Right renal pelvis (tissue), 4 donors: ENCODE measurements at regions not wholly inside any gene's neighbourhood (a gene's known extent, or its start where the extent isn't known, plus 50 kb on each side); places are given as distances from the start of the nearest gene placed in this dataset.

Experiments used
- DNase-seq, 4 donors: peaks; one replicate each; pipeline ENCODE4 v3.0.0-alpha.2; 2013; ENCODE audit warnings: low read depth in 4 of 4, low spot score in 3 of 4, missing footprints in 1 of 4

DNA sequence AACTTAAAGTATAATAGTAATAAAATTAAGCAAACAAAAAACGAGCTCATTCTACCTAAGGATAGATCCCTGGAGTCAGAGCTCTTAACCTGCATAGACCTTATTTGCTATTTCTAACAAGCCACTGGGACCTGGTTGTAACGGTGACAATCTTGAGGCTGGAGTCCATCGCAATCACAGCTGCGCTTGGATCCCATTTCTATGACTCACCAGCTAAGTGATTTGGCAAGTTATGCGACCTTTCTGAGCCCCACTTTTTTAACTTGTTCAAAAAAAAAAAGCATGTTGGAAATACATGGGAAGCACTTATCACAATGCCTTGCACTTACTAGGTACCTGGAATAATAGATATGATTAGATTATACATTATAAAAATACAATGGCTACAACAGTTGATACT lies 389.5 kb upstream of the CDH4 start:
- no peak for DNase-seq

DNA sequence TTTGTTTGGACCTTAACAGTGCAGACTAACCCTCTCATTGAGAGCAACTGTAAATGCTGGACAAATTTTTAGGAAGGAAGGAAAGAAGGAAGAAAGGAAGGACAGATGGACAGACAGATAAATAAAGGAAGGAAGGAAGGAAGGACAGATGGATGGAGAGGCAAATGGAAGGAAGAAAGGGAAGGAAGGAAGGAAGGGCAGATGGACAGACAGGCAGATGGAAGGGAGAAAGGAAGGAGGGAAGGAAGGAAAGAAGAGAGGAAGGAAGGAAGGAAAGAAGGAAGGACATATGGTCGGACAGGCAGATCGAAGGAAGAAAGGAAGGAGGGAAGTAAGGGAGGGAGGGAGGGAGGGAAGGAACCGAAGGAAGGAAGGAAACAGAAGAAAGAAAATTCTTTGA lies 388.5 kb upstream of the CDH4 start:
- no peak for DNase-seq

DNA sequence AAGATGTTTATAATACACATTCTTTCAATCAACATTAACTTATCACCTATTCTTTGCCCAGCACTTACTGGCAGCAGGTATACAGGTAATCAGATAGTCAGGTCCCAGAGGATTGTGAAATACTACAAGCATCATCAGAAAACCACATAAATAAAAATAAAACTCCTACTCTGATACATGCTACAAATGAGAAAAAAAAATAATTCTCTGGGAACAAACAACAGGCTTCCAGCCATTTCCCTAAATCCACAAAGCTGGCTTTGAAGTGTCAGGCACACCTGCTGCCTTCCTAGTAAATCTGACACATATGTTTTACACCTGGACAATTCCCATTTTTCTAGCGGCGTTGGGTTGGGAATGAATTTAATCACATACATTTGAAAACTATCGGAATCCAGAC lies 384.5 kb upstream of the CDH4 start:
- DNase-seq = no peak

DNA sequence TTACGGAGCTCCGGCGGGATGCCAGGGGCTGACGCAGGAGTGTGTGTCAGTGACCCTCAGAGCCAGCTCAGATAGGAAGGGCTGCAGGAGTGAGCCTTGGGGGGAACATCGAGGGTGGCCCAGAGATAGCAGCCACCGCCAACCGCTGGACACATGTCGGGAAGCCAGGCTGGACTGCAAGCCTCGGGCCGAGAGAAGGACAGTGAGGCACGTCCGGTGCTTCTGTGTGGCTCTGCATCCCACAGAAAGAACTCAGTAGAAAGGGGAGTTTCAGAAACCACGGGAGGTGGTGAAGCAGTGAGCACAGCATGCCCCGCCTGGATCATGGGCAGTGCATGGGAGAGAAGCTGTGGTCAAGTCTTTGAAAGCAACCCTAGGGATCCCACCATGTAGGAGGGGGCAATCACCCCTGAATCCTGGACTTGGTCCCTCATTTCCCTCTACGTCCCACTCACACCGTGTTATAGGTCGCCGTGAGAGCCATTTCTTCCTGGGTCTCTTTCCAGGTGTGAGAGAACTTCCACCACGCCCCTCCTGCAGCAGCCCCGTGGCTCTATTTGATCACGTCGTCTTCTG lies 383.7 kb upstream of the CDH4 start:
- no peak for DNase-seq

DNA sequence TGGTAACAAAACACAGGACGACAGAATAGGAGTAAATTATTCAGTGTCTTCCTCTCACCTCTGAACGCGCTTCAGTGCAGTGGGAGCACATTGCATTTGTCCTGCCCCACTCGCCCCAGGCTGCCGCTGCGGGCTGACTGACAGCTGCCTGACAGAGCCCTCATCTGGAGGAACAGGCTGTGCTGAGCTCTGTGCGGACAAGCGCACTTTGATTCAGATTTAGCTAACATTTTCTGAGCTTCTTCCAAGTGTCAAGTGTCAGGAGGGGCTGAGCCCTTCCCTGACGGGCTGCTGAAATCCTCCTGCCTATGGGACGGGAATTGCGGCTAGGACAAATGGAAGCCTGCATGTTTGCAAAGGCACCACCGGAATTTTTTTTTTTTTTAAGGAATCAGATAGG lies 383.0 kb upstream of the CDH4 start:
- DNase-seq = no peak

DNA sequence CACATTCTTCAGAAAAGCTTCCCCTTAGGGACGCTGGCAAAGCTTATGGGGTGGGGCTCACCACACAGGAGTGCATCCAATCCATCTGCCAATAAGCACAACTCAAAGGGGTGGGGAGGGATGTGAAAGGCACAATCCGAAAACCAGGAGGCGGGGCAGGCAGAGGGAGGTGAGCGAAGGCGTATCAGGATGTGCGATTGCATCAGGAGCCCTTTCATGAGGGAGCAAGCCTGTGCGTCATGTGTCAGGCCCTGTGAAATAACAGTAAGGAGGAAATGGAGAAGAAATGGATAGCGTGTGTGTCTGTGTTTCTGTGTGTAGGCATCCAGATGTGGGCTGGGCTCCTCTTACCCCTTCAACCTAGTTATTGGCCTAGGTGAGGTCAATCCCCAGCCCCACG lies 382.4 kb upstream of the CDH4 start:
- no peak for DNase-seq

DNA sequence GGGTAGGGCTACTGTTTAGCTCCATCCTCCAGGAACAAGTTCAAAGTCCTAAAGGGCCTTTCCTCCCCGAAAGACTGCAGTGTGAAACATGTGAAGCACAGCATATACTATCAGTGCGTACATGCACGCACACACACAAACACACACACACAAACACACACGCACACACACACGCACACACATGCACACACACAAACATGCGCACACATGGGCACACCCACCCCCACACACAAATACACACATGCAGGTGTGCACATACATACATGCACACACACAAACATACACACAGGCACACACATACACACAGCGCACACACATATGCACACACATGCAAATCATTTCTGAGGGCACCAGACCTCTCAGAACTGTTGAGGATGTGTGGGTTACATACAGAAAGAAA lies 382.0 kb upstream of the CDH4 start:
- no peak for DNase-seq

DNA sequence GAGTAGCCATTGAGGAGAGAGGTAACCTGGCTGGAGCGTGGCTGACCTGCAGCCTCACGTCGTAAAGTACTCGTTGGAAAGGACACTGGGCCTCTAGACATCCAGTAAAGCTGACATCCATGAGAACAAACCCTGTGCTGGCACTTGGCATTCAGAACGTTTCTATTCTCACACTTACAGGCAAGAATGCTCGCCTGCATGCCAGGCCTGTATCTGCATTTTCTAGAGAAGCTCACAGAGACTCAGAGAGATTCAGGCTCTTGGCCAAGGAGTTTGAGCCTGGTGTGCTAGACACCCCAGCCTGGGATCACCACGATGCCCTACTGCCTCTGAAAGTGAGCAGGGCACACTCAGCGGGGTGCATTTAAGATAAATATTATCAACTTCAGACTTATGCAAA lies 379.8 kb upstream of the CDH4 start:
- DNase-seq = no peak

DNA sequence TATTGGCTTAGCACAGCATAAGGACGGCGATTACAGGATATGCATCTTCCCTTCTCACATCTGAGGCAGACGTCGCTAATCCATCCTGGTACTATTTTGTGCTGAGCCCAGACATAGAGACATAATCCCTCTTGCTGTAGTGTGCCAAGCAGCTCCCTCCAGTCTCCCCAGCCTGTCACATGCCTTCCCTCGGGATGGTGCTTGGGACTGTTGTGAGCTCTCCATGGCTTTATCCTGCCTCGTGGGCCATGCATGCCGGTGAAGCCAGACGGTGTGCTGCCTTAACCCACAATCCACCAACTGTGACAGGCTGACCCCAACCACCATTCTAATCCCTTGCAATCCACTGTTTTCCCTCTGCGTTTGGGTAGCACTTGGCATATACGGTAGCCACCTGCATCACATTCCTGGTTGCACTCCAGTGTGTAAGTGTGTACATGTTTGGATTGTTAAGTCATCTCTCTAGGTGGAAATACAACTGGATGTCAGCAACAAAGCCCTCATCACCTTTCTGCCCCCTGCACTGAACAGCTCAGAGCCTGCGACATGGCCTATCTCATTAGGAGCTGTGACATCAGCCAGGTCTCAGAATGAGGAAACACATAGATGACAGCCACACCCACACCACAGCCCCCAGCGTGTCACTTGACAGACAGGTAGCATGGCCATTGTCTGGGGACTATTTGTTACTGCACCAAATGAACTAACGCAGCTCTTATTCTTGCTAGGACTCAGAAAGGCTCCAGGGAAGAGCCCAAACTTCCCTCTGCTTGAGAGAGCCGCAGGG lies 374.8 kb upstream of the CDH4 start:
- no peak for DNase-seq

DNA sequence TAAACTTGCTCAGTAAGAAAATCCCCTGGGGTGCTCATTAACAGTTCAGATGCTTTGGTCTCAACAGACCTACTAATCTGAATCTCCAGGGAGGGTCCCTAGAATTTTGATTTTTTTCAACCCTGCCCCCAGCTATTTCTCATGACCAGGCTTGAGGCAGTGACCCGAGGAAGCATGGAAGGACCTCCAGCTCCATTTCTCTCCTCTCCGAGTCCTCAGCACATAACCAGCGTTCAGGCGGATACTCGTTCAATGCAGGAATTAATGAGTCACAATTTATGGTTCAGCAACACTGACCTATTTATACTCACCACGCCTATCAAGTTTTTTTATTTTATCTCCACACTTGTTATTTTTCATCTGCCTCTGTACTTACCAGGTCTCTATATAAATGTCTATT lies 369.2 kb upstream of the CDH4 start:
- no peak for DNase-seq

DNA sequence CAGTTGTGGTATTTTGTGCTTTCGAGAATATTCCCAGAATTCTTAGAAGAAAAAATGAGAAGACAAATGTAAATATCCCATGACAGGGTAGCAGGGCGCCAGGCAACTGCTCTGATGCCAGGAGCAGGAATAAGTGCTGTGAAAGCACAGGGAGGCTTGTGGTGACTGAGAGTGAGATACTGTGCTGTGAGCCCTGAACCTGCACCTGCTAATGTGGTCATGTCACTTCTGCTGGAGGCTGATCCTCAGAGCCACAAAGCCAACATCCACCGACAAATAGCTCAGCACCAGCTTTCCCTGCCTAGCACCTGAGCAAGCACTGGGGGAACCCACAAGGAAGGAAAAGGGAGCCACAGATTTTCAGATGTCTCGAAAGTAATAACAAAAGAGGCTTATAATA lies 368.6 kb upstream of the CDH4 start:
- no peak for DNase-seq

DNA sequence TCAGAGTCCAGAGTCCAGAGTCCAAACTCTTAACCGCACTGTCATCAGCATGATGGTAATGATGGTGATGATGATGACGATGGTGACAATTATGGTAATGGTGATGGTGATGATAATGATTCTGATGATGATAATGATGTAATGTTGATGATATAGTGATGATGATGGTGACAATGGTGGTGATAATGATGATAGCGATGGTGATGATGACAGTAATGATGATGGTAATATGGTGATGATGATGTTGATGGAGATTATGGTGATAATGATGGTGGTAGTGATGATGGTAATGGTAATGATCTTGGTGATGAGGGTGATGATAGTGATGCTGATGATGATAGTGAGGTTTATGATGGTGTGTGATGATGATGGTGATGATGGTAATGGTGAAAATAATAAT lies 367.8 kb upstream of the CDH4 start:
- DNase-seq = no peak

DNA sequence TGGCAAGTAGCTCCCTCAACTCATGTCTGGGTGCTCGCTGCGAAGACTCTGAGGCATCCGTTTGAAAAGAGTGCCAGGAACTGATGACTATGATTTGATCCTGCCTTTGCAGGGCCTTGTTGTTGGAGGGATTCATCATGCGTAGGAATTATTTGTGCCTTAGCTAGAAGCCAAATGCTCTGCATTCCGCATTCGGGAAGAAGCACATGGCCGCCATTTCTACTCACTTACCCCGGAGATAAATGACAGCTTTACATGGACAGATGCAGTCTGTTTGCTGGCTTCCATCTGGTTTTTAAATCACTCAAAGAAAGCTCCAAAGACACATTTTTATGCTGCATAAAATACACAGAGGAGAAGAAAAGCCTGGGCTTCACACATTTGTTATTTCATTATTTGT lies 363.3 kb upstream of the CDH4 start:
- DNase-seq = no peak

DNA sequence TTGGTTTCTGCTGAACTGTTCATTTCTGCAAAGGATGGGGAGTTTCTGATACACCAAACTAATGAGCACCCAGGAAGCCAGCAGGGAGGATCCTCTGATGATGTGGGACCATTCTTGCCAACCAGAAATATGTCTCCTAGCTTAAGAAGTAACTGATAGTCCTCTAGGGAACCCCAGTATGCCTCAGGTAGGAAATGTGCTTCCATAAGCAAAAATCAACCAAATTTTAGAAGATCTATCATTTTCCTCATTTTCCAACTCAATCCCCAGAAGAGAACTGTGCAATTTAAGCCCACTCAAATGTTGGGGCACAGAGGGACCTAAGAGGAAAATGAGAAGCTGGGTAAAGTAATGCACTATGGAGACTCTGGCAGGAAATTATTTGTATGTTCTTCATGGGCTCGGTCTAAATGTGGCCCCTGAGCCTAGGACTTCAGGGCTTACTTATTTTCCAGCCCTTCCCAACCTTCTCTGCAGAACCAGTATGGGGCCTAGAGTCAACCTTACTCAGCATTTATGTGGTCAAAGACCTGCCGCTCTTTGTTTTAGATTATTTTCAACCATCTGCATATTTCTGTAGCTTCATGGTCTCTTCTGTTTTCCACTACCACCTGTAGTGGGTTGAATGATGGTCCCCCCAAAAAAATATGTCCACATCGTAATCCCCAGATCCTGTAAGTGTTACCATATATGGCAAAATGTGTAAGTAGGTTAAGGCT lies 359.8 kb upstream of the CDH4 start:
- DNase-seq = no peak

DNA sequence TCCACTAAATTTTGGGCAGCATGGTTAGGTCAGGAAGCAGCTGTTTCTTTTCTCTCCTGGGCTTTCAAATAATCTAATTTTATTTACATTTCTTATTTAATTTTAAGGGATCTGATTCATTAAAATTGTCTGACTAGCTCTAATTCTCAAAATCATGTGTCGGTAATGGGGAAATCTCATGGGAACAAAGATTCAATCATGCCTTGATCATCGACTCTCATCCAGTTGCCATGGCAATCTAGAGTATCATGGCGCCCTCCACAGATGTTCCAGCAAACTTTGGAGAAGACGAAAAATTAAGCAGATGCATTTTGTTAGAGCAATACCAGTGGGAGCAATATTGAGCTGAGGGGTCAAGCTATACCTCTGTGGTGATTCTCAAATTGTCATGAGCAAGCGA lies 358.0 kb upstream of the CDH4 start:
- no peak for DNase-seq

DNA sequence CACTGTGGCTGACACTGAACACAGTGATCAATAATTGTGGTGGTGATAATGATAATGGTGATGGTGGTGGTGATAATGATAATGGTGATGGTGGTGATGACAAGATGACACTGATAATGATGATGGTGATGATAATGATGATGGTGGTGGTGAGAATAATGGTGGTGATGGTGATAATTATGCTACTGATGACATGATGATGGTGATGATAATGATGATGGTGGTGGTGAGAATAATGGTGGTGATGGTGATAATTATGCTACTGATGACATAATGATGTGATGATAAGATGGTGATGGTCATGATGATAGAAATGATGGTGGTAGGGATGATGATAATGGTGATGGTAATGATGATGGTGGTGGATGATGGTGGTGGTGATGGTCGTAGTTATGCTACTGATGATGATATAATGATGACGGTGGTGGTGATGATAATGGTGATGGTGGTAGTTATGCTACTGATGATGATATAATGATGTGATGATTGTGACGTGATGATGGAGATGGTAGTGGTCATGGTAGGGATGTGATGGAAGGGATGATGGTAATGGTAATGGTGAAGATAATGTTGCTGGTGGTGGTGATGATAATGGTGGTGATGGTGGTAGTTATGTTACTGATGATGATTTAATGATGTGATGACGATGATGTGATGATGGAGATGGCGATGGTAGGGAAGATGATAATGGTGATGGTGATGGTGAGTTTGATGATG lies 356.5 kb upstream of the CDH4 start:
- DNase-seq = no peak

DNA sequence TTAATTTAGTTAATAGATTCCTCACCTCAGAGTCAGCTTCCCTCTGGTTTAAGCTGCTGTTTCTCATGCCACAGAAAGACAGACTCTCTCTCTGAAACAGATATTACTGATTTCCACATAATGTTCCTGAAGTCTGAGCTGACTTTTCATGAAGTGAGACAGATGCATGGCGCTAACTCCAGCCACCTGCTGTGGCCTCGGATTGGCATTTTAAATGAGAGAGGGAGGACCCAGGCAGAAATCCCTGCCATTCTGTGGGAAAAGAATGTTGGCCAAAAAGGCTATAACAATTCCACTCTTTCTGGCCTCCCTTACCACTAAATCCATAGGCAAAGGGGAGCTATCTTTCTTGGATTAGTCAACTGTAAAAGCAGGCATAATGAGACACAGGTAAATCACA lies 354.1 kb upstream of the CDH4 start:
- no peak for DNase-seq

DNA sequence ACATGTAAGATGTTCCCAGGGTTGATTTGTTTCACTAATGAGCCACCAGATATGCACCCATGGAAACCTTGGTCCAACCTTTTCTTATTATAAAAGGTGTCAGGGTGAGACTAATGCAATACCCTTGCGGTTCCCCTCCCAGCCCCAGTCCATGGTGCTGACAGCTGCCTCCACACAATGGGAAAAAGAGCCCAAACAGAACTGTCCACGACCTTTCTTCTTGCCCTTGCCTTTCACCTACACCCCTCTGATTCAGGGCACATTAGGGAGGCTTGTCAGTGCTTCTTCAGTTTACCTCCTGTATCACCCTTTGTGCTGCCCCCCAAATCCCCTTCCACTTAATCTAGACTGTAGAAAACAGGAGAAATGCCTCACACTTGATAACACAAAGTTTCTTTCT lies 352.7 kb upstream of the CDH4 start:
- no peak for DNase-seq

DNA sequence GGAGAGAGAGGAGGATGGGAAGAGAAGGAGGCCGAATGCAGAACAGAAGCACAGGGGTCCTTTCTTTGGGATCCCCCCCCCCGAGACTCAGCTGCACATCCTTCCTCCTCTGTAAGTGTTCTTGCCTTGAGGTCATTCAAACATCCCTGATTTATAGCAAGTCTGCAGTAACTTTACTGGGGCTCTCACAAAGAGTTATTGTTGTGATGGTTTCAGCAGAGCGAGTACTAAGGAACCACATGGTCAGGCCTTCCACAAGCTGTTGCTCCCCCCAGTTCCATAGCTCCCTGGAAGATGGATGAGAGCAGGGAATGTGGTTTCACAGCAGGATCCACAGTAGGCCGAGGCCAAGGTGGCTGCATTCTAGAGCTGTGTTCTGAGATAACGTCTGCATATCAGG lies 351.4 kb upstream of the CDH4 start:
- DNase-seq = no peak

DNA sequence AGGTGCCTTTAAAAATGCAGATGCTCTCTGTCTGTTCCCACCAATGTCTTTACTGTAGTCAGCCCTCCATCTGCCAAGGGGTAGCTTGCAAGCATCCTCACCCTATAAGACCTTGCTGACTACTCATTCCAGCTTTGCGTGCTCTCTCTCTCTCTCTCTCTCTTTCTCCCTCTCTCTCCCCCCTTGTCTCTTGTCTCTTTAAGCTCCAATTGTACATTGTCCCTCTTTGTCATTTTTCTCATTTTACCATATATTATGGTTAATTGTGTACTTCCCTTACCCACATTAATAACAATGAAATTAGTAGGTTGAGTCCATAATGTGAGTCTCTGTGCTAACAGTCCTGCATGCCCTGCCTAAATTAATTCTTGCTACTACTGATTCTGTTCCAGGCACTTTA lies 350.2 kb upstream of the CDH4 start:
- DNase-seq = no peak

DNA sequence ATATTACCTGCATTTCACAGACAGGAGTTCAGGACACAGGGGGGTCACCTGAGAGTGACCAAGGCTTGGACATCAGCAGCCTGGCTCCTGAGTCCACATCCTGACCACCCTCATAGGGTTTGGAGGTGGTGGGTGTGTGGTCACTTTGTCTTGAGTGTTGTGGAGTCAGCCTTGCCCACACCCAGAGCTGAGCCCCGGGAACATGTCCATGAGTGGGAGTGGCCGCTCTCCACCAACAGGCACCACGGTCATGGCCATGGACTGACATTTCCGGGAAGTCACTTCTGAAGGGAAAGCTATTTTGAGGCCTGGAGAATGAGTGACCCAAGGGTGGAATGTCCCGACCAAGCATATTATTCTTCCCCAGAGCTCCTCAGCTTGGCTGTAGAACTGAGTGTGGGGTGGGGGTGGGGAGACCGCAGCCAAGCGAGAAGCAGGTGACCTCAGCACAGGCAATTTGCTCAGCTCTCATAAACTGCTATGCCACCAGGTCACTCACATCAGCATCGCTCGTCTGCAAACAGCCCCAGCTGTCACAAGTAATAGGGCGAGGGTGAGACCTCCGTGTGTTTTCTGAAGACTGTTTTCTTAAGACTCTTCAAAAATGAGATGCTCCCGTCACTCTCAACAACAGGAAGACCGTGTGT lies 348.6 kb upstream of the CDH4 start:
- DNase-seq = no peak
